ENCODE measurements at regions not wholly inside any gene's neighbourhood (a gene's known extent, or its start where the extent isn't known, plus 50 kb on each side); places are given as distances from the start of the nearest gene placed in this dataset.

DNA sequence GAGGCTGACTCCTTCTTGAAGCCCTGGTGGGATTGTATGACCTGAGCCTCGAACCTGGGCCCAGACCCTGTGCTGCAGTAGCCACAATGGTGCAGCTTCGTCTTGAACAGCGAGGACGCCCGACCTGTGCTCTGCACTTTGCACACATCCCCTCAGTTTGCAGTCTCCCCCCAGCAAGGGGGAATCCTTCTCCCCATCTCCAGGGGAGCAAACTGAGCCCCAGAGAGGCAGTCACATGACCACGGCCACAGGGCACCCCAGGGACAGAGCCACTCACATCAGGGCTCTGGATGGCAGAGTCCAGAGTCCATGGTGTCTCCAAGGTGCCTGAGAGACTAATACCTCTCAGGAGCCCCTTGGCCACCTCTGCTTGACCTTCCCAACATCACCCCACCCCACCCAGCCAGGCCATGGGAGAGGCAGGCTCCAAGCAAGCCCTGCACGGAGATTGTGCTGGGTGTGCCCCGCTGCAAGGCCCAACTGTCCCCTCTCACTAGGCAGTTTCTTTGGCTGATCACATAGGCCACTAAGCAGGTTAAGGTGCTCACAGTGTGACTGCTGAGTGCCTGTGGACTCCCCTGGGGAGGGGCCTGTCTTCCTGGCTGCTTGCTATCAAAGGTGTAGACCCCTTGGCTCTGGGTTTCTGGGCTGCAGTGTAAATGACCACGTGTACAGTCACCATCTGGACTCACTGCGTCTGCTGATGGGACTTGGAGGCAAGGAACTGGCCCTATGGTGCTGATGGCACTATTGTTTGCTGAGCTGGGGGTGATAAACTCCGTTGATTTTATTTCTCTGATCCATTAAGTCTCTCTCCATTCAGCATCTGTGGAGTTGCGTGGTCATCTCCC, 398.1 kb downstream of the MATN1 start:
- no peak for DNase-seq

DNA sequence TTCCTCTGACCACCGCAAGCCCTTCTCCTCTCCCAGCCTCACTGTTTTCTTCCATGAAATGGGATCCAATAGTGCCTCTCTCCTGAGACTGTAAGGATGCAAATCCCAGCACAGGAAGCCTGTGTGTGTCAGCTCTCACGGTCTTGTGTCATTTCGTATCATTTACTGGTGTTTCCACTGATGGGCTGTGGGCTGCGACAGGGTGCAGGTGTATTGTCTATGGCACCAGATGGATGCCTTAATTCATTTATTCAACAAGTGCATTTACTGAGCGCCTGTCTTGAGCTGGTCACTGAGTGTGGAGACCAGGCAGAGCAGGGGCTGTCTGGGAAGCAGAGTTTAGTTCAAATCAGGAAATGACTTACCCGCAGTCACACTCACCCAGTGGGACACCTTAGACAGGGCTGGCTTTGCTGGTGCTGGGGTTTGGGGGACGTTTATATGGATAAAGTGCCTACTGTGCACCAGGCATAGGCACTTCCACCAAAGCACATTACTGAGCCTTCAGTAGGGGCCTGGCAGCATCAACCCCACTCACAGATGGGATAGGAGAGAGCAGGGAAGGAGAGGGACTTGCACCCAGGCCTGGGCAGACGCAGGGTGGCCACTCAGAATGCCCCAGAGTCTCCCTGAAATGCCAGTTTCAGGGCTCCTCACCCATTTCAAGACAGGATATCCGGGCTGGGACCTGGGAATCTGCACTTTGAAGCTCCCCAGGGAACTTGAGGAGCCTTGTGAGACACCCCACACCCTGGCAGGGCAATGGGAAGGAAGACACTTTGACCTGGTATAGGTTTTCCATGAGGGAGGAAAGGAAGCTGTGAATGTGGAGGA, 398.9 kb downstream of the MATN1 start:
- no peak for DNase-seq

DNA sequence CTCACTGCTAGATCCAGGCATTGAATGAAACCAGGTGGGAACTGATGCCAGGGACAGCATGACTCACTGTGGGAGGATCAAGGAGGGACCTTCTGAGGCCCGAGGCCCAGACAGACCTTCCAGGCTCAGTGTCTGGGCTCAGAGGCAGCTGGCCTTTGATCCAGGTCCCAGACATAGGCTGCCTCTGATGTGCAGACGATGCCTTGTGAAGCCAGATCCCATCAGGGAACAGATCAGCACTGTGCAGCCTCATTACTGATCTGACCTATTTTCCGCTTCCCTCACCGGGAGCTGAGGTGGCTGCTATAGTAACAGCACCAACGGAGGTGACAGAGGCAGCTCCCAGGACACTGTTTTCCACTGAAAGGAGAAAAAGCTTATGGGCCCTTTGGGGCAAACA, 399.5 kb downstream of the MATN1 start:
- no peak for DNase-seq

DNA sequence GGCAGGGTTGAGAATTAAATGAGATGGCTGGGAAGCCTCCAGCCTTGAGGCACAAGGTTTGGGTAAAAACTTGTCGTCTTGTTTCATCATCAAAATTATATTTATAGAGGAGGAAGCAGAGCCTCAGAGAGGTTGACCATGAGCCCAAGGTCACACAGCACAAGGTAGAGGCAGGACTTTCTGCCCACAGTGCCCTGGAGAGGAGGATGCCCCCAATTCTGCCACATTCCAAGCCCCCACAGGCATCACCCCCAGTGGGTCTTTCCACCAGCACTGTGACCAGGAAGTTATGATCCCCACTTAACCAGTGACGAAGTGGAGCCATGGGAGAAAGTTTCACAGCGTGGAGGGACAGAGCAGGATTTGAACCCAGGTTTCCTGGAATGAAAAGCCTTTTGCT, 400.0 kb downstream of the MATN1 start:
- no peak for DNase-seq

DNA sequence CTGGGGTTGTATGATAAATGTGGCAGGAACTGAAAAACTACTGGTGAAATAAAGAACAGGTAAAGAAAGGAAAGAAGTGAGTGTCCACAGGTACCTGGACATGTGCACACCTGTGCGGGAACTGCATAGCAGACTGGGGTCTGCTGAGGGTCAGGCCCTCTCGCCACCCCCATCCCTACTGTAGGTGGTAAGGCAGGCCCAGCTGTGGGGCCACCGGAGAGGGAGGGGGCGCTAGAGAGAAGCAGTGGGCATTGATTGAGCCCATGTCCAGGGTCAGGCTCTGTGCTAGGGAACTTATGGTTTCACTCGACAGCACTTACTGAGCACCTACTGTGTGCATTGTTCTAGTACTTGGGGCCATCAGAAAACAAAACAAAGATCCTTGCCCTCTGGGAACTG, 400.5 kb downstream of the MATN1 start:
- DNase-seq: no peak

DNA sequence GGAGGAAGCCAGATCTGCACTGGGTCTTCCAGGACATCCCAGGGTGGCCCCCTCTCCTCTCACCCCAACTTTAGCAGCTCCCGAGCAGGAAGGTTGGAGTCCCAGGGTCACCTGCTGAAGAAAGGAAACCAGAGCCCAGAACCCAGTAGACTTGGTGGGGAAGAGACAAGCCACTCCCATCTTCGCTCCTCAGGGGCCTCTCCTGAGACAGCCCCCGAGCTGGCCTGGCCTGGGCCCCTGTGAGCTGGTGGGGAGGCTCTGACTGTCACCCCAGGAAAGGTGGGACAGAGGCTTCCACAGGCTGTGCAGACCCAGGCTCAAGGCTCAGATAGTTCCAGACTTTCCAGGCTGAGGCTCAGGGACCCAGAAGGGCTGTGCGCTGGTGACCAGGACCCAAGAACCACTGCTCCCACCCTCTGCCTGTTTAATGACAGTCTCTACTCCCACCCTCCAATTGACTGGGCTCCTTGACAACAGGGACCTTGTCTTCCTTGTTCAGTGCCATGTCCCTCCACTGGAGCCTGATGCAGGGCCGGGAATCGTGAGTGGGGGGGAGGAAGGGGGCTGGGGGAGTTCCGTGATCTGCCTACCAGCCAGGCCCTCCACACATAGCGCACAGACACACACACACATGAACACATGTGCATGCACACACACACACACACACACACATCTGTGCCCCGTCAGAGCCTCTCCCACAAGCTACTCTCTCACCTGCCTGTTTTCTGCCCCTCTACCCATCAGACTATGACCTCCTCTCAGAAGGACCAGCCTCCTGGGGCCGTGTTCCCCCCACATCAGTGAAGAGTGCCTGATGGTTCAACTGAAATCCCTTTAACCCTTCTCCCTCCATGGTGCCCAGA, 401.2 kb downstream of the MATN1 start:
- no peak for DNase-seq

DNA sequence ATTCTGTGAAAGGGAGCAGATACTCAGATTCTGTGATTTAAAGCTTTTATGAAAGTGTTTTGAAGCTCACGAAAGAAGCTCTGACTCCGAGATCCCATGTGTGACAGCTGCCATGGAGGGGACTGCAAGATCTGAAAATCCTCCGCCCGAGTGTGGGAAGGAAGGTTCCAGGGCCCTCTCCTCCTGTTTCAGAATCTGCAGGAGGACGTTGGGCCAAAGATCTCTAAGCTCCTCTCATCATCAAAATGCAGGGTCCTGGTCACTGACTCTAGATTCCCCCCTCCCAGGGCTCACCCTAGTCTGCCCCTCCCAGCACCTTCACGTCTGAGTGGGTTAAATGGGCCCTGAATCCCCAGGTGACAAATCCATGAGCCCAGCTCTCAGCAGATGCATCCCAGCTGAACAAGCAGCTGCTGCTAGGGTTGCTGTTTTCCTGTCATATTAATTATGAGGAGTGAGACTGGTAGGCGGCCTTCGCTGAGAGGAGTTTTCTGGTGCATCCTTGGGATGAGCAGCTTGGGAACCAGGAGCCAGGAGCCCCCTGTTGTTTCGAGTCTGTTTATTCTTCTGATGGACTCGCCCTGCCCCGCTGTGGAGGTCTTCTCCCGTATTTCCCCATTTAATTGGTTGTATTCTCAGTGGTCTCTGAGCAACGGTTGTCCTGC, 402.0 kb downstream of the MATN1 start:
- DNase-seq: no peak

DNA sequence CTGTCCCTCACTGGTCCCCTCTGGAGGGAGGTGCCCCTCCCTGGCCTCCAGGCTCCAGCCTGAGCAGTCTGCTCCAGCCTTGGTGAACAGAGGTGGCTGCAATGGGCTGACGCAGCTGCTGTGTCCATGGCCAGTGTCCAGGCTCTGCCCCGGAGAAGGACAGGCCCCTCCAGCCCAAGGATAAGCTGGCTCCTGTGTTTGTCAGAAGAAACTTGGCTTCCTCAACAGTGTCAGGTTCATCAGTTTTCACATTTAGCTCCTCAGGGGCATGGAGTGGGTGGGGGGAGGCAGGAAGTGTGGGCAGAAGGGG, 402.8 kb downstream of the MATN1 start:
- no peak for DNase-seq

DNA sequence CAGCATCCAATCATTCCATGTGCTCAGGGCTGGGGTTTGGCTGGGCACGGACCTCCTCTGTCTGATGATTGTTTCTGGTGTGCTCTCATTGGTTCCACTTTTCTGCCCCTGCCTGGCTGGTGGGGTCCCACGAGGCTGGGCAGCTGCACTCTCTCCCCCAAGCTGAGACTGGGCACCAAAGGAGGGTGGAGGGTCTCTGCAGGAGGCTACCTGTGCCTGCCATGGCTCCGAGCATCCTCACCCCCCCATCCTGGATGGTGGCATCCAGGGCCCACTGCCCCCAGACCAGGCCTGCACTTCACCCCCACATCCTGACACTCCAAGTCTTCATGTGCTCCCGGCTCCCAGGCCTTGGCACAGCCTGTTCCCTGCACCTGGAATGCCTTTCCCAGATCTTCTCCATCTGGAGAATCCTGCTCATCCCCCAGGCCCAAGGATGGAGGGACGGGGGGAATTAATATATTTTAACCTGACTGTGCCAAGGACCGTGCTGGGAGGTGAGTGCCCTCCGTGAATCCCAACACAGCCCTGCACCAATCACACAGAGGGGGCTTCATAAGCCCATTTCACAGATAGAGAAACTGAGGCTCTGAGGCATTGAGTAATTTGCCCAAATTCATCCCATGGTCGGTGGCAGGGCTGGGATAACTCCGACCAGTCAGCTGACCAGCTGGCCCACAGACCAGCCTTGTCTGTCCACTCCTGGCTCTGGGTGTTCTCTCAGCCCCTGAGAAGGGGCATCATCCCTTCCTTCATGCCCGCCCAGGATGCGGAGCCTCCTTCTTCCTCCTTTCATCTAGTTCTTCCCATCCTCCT, 403.4 kb downstream of the MATN1 start:
- DNase-seq: no peak

DNA sequence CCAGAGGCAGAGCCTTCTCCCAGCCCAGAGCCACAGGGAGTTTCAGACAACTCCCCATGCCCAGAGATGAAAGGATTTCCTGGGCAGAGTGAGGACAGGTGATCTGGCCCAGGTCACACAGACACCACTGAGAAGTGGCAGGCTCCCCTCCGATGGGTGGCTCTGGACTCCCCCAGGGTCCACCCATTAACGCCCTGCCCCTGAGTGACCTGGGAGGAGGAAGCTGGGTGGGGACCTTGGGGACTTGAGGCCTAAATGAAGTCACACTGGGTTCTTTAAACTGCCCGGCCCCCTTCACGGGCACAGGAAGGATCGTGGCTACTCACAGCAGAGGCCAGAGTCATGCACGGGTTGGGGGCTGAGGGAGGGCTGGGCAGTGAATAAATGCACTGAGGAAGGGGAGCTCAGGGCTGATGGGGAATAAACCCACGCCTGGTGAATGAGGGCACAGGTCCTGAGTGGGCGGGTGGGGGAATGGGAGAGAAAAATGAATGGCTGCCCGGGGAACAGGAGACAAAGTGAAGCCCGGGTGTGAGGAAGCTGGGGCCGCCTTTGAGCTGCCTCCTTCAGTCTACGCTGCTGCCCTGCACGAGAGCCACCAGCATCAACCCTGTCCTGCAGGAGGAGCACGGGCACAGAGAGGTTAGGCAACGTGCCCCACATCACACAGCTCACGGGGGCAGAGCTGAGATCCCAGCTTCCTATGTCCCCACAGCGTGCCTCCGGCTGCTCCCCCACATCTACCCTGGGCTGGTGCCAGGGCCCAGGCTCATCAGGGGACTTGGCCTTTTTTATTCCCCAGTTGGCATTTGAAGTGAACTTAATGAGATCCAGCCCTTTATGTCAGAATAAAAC, 404.3 kb downstream of the MATN1 start:
- DNase-seq: no peak

DNA sequence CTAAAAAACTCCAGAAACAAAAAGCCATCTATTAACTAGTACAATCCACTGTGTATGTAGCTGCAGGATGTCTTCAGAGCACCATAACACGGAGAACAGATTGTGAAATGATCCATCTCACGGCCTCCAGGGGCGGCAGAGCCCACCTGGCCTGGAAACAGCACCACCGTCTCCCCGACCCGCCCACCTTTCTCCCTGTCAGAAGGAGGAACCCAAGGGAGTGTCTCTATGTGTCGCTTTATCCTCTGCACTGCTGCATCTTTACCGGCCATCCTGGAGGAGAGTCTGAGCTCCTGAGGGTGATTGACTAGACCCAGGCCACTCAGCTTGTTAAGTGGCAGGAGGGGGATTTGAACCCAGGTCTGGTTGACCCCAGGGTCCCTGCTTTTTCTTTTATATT, 405.0 kb downstream of the MATN1 start:
- no peak for DNase-seq

DNA sequence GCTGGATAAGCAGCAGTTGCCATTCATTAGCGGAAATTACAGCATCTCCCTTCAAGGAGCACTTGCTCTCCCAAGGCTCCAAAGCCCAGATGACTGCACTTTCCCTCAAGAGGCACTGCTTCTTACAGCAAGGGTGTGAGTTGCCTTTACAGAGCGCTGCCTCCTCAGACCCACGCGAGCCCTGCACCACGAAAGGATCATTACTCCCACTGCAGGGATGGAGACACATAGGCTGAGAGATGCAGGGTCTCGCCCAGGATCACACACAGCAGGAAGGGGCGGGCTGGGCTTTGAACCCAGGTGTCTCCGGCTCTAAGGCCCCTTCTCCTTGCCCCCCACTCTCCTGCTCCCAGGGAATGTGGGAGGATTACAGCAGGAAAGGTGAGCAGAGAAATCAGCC, 405.5 kb downstream of the MATN1 start:
- no peak for DNase-seq

DNA sequence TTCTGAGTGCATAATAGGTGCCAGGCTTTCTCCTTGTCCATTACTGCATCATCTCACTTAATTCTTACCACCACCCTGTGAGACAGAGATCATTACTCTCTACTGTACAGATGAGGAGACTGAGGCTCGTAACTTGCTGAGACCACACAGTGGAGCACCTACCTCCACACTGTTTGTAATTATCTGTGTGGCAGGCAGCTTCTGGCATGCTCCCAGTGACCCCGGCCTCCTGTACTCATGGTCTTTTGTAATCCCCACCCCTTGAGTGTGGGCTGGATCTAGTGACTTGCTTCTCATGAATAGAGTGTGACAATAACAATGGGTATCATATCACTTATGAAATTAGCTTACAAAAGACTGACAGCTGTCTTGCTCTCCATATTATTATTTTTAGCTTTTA, 407.3 kb downstream of the MATN1 start:
- no peak for DNase-seq

DNA sequence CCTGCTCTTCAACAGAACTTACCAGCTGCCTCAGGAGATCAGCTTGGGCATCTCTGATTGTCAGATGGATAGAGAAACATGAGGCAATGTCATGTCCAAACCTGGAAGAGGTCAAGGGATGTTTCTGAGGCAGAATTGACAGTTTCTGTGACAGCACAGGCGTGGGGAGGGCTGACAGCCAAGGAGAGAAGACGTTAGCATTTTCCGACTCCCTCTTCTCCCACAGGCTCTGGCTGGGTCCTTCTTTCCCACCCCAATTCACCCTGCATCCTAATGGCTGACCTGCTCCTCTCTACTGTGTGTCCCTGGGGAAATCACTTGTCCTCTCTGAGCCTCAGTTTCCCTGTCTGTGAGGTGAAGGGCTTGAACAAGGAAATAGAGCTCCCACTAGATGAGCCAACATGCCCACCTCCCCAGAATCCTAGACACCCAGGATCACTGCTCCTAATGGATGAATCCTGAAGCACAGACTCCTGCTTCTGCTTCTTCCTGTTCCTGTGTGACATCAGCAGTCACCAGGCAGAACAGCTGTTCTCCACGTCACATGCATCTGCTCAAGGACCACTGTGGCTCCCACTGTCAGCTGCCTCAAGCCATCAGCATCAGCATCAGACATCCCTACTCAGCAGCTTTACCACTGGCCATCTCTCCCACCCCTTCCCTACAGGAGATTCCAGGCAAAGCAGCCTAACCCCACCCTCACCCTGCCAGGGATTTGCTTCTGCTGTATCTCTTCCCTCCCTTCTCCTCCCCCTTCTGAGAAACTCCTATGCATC, 408.0 kb downstream of the MATN1 start:
- DNase-seq: no peak

DNA sequence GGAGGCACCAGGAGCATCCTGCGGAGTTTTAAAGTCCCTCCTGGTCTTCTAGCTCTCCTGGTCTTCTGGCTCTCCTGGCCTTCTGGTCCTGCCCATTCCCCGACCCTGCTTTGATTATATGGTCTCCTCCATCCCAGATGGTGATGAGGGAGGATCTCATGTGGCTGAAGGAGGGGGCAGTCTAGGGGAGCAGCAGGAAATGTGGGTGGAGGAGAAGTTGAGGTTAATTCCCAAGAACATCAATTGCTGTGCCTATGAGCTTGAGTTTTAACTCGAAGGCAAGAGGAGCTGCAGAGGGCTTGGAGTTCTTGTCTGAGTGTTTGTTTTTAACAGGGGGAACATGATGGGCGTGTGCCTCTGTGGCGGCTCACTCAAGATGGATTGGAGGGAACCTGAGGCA, 408.8 kb downstream of the MATN1 start:
- no peak for DNase-seq

DNA sequence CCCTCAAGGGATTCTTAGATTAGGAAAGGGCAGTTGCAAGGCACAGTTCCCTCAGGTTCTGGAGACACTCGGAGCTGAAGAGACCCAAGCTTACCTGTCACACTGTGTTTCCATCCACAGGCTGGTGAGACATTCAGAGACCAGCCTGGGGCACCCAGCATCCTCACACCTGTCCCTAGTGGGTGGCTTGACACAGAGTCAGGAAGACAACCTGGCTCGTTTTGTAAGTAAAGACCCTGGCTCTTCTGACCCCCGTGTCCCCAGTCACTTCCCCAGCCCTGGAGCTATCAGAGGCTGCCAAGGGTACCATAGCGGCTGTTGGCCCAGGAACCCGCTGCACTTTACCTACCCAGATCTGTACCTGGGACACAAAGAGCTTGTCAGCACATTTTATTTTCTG, 409.8 kb downstream of the MATN1 start:
- no peak for DNase-seq

DNA sequence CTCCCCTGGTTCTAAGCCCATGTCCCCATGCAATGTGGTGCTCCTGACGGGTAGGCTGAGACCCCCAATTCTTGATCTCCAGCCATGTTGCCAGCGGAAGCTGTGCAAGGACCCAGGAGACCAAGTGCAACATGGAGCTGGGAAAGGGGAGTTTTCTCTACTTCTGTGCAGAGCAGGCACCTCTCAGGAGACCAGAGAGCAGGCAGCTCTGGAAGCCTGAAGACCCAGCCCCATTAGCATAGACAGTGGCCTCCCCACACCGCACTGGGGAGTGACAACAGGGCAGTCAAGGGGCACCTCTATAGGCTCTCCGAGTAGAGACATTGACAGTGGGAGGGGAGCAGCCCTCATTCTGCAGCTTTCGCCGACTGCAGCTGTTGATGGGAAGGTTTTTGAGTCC, 410.2 kb downstream of the MATN1 start:
- no peak for DNase-seq

DNA sequence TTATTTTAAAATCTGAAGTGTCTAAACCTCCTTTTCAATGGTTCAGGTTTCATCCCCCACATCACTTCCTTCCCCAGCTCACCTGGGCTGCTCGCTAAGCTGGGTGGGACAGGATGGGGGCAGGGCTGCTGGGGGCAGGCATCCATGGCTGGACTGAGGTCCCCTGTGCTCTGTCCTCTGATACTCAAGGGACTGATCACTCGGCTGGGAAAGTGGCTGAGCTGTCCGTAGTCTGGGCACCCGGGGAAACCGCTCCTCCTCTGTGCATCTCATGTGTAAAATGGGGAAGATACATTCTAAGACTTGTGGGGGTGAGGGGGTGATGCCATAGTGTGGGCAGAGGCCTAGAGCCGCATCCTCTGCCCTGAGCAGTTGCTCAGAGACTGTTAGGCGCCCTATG, 411.2 kb downstream of the MATN1 start:
- DNase-seq: no peak

DNA sequence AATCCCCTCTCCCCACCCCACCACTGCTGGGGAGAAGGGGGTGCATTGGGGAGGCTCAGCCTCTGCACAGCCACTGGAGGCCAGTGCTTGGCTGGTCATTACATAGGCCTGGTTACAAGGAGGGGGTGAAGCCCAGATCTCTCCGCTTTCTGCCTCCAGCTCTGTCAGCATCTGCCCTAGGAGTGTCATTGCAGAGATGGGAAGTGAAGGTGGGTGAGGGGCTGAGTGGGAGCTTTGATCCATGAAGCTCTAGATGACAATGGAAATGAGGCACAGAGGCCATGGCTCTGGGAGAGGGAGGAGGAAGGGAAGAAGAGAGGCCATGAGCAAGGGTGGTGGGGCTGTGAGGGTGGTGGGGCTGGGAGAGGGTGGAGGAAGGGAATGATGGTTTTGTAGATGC, 411.6 kb downstream of the MATN1 start:
- DNase-seq: no peak
